HepG2 (cell line): ENCODE measurements at regions not wholly inside any gene's neighbourhood (a gene's known extent, or its start where the extent isn't known, plus 50 kb on each side); places are given as distances from the start of the nearest gene placed in this dataset.

Experiments used
- ATAC-seq: fragments of 200-7000 bp; cut with Tn5 transposase; 3 replicates; pipeline ENCODE4 v1.9.1; 2020; ENCODE audit warnings: mild to moderate bottlenecking, moderate library complexity
- BruUV-seq: library from RNA; stranded (reverse); fragments of 400-500 nt; replicated peaks from 2 replicates; lab custom pipeline; 2021; lab: Mats Ljungman, UMichigan
- CTCF ChIA-PET: fragments of 300-600 bp; formaldehyde crosslinking; extraction: SDS; loops from one replicate; lab custom pipeline; 2021; ENCODE audit warnings: low total read pairs, inconsistent platforms, low intra/inter-chr PET ratio; lab: Yijun Ruan, JAX
- POLR2A ChIA-PET: fragments of 350-600 bp; sonication (Branson Sonifier 250); formaldehyde crosslinking; loops from one replicate; lab custom pipeline; 2020; ENCODE audit warnings: antibody characterized with exemption, inconsistent platforms; lab: Yijun Ruan, JAX
- DNase-seq: peaks from one replicate; pipeline ENCODE4 v3.0.0-alpha.2; 2015; ENCODE audit warnings: low spot score
- FAIRE-seq: peaks from 3 replicates; lab custom pipeline; 2011; peaks lifted over from hg19 to GRCh38; lab: Jason Lieb, UNC
- H2AFZ ChIP-seq: one replicate; pipeline ENCODE4 v1.6.1; 2011; ENCODE audit warnings: low read length, inconsistent platforms
- H3K27ac ChIP-seq: fragments of 300-600 bp; 3 replicates; pipeline ENCODE4 v1.8.0; 2011; ENCODE audit warnings: mixed run types, mild to moderate bottlenecking, mixed read lengths, low read length, inconsistent platforms; ENCODE audit not compliant: insufficient read depth; ENCODE audit errors: extremely low read length
- H3K27me3 ChIP-seq, 2 experiments: fragments of 200-600 bp in 1 of 2; 2 replicates in 1 of 2; 3 replicates in 1 of 2; pipeline versions ENCODE4 v1.6.0 to v1.8.0; 2011; ENCODE audit warnings: low read length in 2 of 2, mild to moderate bottlenecking in 2 of 2, moderate library complexity in 2 of 2, inconsistent platforms in 1 of 2; ENCODE audit not compliant: insufficient read depth in 2 of 2, control insufficient read depth in 1 of 2
- H3K36me3 ChIP-seq, 2 experiments: fragments of 200-600 bp in 1 of 2; replicated peaks in 1 of 2; 2 replicates in 1 of 2; 3 replicates in 1 of 2; pipeline versions ENCODE4 v1.5.1 to v1.8.0; 2011; ENCODE audit warnings: low read length in 2 of 2, inconsistent platforms in 1 of 2; ENCODE audit not compliant: insufficient read depth in 2 of 2, control insufficient read depth in 1 of 2
- H3K4me1 ChIP-seq: 2 replicates; pipeline ENCODE4 v1.5.1; 2012; ENCODE audit warnings: low read length, inconsistent platforms; ENCODE audit not compliant: insufficient read depth
- H3K4me2 ChIP-seq: 2 replicates; pipeline ENCODE4 v1.6.0; 2011; ENCODE audit warnings: low read depth, low read length, inconsistent platforms
- H3K4me3 ChIP-seq, 3 experiments: fragments of 200-600 bp in 1 of 3; sonication (generic), shearing (Covaris generic) in 1 of 3; replicated peaks in 1 of 3; 2 replicates each; pipeline ENCODE4 v1.5.1; 2011 to 2016; ENCODE audit warnings: low read length in 3 of 3, inconsistent platforms in 2 of 3, low read depth in 2 of 3, mild to moderate bottlenecking in 2 of 3, control low read depth in 1 of 3, mixed read lengths in 1 of 3; ENCODE audit not compliant: insufficient read depth in 1 of 3
- H3K79me2 ChIP-seq: one replicate; pipeline ENCODE4 v1.6.1; 2011; ENCODE audit warnings: low read length, inconsistent platforms; ENCODE audit not compliant: insufficient read depth
- H3K9ac ChIP-seq: 2 replicates; pipeline ENCODE4 v1.6.0; 2011; ENCODE audit warnings: mild to moderate bottlenecking, low read depth, low read length, inconsistent platforms; ENCODE audit not compliant: insufficient read depth
- H3K9me3 ChIP-seq: 2 replicates; pipeline ENCODE4 v1.5.1; 2012; ENCODE audit warnings: mild to moderate bottlenecking, low read length
- H4K20me1 ChIP-seq: 2 replicates; pipeline ENCODE4 v1.6.0; 2011; ENCODE audit warnings: inconsistent platforms, mild to moderate bottlenecking, low read length, moderate library complexity; ENCODE audit not compliant: insufficient read depth
- BCL6 ChIP-seq: IDR thresholded peaks from 2 replicates; pipeline ENCODE4 v1.6.1; 2016; ENCODE audit warnings: missing genetic modification reagents, missing compliant biosample characterization
- CCAR2 ChIP-seq: fragments of 200-400 bp; formaldehyde crosslinking; optimal IDR thresholded peaks from 2 replicates; pipeline ENCODE3; 2018; ENCODE audit warnings: low read depth, mild to moderate bottlenecking, low read length, moderate library complexity
- CENPT ChIP-seq: sonication (generic); formaldehyde crosslinking; IDR thresholded peaks from 2 replicates; pipeline ENCODE4 v1.8.0; 2022; ENCODE audit warnings: low read depth, mild to moderate bottlenecking, moderate library complexity, missing genetic modification reagents
- KDM4B ChIP-seq: sonication (generic); formaldehyde crosslinking; IDR thresholded peaks from 2 replicates; pipeline ENCODE4 v1.4.0; 2020; ENCODE audit warnings: missing genetic modification reagents
- NFYC ChIP-seq: IDR thresholded peaks from 2 replicates; pipeline ENCODE4 v1.6.1; 2016; ENCODE audit warnings: missing genetic modification reagents, missing compliant biosample characterization
- RARA ChIP-seq: IDR thresholded peaks from 2 replicates; pipeline ENCODE4 v1.6.1; 2016; ENCODE audit warnings: missing genetic modification reagents, missing compliant biosample characterization
- REL ChIP-seq: sonication (generic); formaldehyde crosslinking; conservative IDR thresholded peaks from 2 replicates; pipeline ENCODE4 v1.8.0; 2022; ENCODE audit warnings: mild to moderate bottlenecking, missing genetic modification reagents, moderate library complexity
- ZFP1 ChIP-seq: IDR thresholded peaks from 2 replicates; pipeline ENCODE4 v1.6.1; 2016
- ZNF251 ChIP-seq: sonication (generic); formaldehyde crosslinking; IDR thresholded peaks from 2 replicates; pipeline ENCODE4 v1.9.0; 2021; ENCODE audit warnings: mild to moderate bottlenecking, missing genetic modification reagents
- ZNF569 ChIP-seq: sonication (generic); formaldehyde crosslinking; IDR thresholded peaks from 2 replicates; pipeline ENCODE4 v1.5.0; 2020; ENCODE audit warnings: mild to moderate bottlenecking, missing genetic modification reagents, moderate library complexity, borderline replicate concordance
- ZNF619 ChIP-seq: sonication (generic); formaldehyde crosslinking; IDR thresholded peaks from 2 replicates; pipeline ENCODE4 v1.4.0; 2020; ENCODE audit warnings: mild to moderate bottlenecking, missing genetic modification reagents
- ZNF709 ChIP-seq: sonication (generic); formaldehyde crosslinking; IDR thresholded peaks from 2 replicates; pipeline ENCODE4 v1.5.0; 2020; ENCODE audit warnings: mild to moderate bottlenecking, missing genetic modification reagents
- in situ Hi-C: cut with HindIII; loops from 2 replicates; pipeline ENCODE4 v1.10.0; 2017; ENCODE audit warnings: low pct_unique_long_range_greater_than_20kb; ENCODE audit not compliant: extremely low pct_ligation_motif_present
- intact Hi-C: fragments of 100-400 bp; cut with micrococcal nuclease; formaldehyde crosslinking; loops from one replicate; pipeline ENCODE4 v1.10.0; 2022; ENCODE audit not compliant: unreplicated experiment
- TF ChIP-seq, protein P1 (sequence below): sonication (generic); formaldehyde crosslinking; IDR thresholded peaks from 2 replicates; pipeline ENCODE4 v1.4.0; 2020; ENCODE audit warnings: missing genetic modification reagents, mild to moderate bottlenecking, borderline replicate concordance
- TF ChIP-seq, protein P2 (sequence below): sonication (generic); formaldehyde crosslinking; IDR thresholded peaks from 2 replicates; pipeline ENCODE4 v1.4.0; 2020; ENCODE audit warnings: low read depth, mild to moderate bottlenecking, missing genetic modification reagents

DNA sequence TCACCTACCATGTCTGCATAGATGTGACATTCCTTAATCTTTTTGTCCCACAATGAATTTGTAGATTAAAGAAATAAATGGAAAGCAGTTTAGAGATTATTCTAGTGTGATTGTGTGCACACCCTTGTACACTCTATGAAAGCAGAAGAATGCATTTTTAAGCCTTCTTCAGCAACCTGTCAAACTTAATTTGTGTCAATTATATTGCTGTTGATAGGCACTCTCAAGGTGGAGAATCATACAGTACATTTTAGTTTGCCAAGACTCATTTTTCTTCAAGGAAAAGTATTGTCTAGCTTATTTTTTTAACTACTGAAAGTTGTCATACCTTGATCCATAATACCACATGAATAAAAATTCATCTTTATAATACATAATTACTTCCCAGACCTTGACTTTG lies 1898.9 kb downstream of the OLFM4 start:
- Histone ChIP-seq H3K79me2 (no peaks in the 10 kb centered on the region), H2AFZ (no peak overlapping the region), H3K36me3 (no peaks in the 10 kb centered on the region), H3K9ac (no peak overlapping the region), H3K4me1 (no peaks in the 10 kb centered on the region), H3K27me3 (no peaks in the 10 kb centered on the region; a peak in 1 of 5 replicates), H3K4me2 (no peak overlapping the region), H4K20me1 (no peaks in the 10 kb centered on the region), H3K9me3 (peaks cover 55% of the 10 kb centered on the region), H3K27ac (no peak overlapping the region), H3K4me3 (no peak overlapping the region)
- POLR2A ChIA-PET = no interaction called here
- in situ Hi-C loops = no loop called here
- CTCF ChIA-PET = no interaction called here
- no peak for ATAC-seq
- DNase-seq = no peak
- no TSS peak for BruUV-seq
- FAIRE-seq = no peak
- no peak for TF ChIP-seq KDM4B (CRISPR knock-in tag)
- TF ChIP-seq NFYC = no peak
- TF ChIP-seq, protein P1, sequence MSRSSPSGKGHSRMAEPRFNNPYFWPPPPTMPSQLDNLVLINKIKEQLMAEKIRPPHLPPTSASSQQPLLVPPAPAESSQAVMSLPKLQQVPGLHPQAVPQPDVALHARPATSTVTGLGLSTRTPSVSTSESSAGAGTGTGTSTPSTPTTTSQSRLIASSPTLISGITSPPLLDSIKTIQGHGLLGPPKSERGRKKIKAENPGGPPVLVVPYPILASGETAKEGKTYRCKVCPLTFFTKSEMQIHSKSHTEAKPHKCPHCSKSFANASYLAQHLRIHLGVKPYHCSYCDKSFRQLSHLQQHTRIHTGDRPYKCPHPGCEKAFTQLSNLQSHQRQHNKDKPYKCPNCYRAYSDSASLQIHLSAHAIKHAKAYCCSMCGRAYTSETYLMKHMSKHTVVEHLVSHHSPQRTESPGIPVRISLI (CRISPR knock-in tag) = no peak
- TF ChIP-seq CENPT (CRISPR knock-in tag) = no peak
- TF ChIP-seq BCL6 (CRISPR knock-in tag) = no peak
- no peak for TF ChIP-seq ZFP1 (CRISPR knock-in tag)
- TF ChIP-seq ZNF251 (CRISPR knock-in tag) = no peak
- no peak for TF ChIP-seq ZNF619 (CRISPR knock-in tag)
- no peak for TF ChIP-seq REL
- TF ChIP-seq, protein P2, sequence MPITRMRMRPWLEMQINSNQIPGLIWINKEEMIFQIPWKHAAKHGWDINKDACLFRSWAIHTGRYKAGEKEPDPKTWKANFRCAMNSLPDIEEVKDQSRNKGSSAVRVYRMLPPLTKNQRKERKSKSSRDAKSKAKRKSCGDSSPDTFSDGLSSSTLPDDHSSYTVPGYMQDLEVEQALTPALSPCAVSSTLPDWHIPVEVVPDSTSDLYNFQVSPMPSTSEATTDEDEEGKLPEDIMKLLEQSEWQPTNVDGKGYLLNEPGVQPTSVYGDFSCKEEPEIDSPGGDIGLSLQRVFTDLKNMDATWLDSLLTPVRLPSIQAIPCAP = no peak
- no peak for TF ChIP-seq CCAR2
- no peak for TF ChIP-seq RARA (CRISPR knock-in tag)
- TF ChIP-seq ZNF709 (CRISPR knock-in tag) = no peak
- no peak for TF ChIP-seq ZNF569 (CRISPR knock-in tag)
- intact Hi-C loops = no loop called here
